ENCODE measurements at regions not wholly inside any gene's neighbourhood (a gene's known extent, or its start where the extent isn't known, plus 50 kb on each side); places are given as distances from the start of the nearest gene placed in this dataset.
"Not testable (repeated sequence)": the region's sequence is repeated elsewhere in the genome, so short reads cannot be mapped to it uniquely, and the experiment has no call there.

GRCh38 chr5:21424907-21425306, 1428.2 kb downstream of the CDH12 start:
- no peaks in the 10 kb centered on the region for H3K4me1 Mint-ChIP-seq (ENCODE audit: low read depth)
- intact Hi-C loops (cut with micrococcal nuclease), result no loop called here
- no peak overlapping the region for H3K4me3 Mint-ChIP-seq
- H3K36me3 Mint-ChIP-seq (ENCODE audit: low read depth), result no peaks in the 10 kb centered on the region
- no peaks in the 10 kb centered on the region for H3K27me3 Mint-ChIP-seq
- no peak overlapping the region for H3K27ac Mint-ChIP-seq
- H3K9me3 Mint-ChIP-seq, result no peaks in the 10 kb centered on the region

- Mint-ChIP-seq H3K27ac (no peak overlapping the region), H3K4me1 (ENCODE audit: low read depth) (no peaks in the 10 kb centered on the region)
- intact Hi-C loops (cut with micrococcal nuclease), result no loop called here
Observed at GRCh38 chr5:21419383-21419782, 1431.4 kb upstream of the CDH18 start.

GRCh38 chr5:21402089-21402488, 1414.1 kb upstream of the CDH18 start:
- H3K27me3 Mint-ChIP-seq; H3K4me3 Mint-ChIP-seq; H3K36me3 Mint-ChIP-seq (ENCODE audit: low read depth); H3K4me1 Mint-ChIP-seq (ENCODE audit: low read depth); intact Hi-C loops (cut with micrococcal nuclease); H3K27ac Mint-ChIP-seq: not testable (repeated sequence)
- H3K9me3 Mint-ChIP-seq, result peaks cover 18% of the 10 kb centered on the region

More at GRCh38 chr5:21419383-21419782, 1431.4 kb upstream of the CDH18 start:
- Mint-ChIP-seq H3K9me3 (no peaks in the 10 kb centered on the region), H3K27me3 (no peaks in the 10 kb centered on the region), H3K36me3 (ENCODE audit: low read depth) (no peaks in the 10 kb centered on the region), H3K4me3 (no peak overlapping the region)

GRCh38 chr5:21398511-21398910, 1410.5 kb upstream of the CDH18 start:
- intact Hi-C loops (cut with micrococcal nuclease), result no loop called here
- no peaks in the 10 kb centered on the region for H3K27me3 Mint-ChIP-seq
- no peaks in the 10 kb centered on the region for H3K4me1 Mint-ChIP-seq (ENCODE audit: low read depth)
- peaks cover 14% of the 10 kb centered on the region for H3K9me3 Mint-ChIP-seq
- no peaks in the 10 kb centered on the region for H3K36me3 Mint-ChIP-seq (ENCODE audit: low read depth)
- no peak overlapping the region for H3K4me3 Mint-ChIP-seq
- no peak overlapping the region for H3K27ac Mint-ChIP-seq

- H3K4me1 Mint-ChIP-seq (ENCODE audit: low read depth), result no peaks in the 10 kb centered on the region
- H3K4me3 Mint-ChIP-seq, result no peak overlapping the region
- intact Hi-C loops (cut with micrococcal nuclease), result no loop called here
- H3K36me3 Mint-ChIP-seq (ENCODE audit: low read depth), result no peaks in the 10 kb centered on the region
- H3K27me3 Mint-ChIP-seq, result no peaks in the 10 kb centered on the region
- peaks cover 16% of the 10 kb centered on the region for H3K9me3 Mint-ChIP-seq
- no peak overlapping the region for H3K27ac Mint-ChIP-seq
Observed at GRCh38 chr5:21397693-21398092, 1409.7 kb upstream of the CDH18 start.

- intact Hi-C loops (cut with micrococcal nuclease), result no loop called here
- H3K4me3 Mint-ChIP-seq, result no peak overlapping the region
Observed at GRCh38 chr5:21391506-21391905, 1403.5 kb upstream of the CDH18 start.

GRCh38 chr5:21360754-21361153, 1372.8 kb upstream of the CDH18 start:
- intact Hi-C loops (cut with micrococcal nuclease); H3K4me3 Mint-ChIP-seq; H3K9me3 Mint-ChIP-seq; H3K4me1 Mint-ChIP-seq (ENCODE audit: low read depth); H3K36me3 Mint-ChIP-seq (ENCODE audit: low read depth); H3K27me3 Mint-ChIP-seq; H3K27ac Mint-ChIP-seq: not testable (repeated sequence)

More at GRCh38 chr5:21391506-21391905, 1403.5 kb upstream of the CDH18 start:
- peaks cover 27% of the 10 kb centered on the region for H3K9me3 Mint-ChIP-seq
- no peaks in the 10 kb centered on the region for H3K36me3 Mint-ChIP-seq (ENCODE audit: low read depth)
- no peaks in the 10 kb centered on the region for H3K4me1 Mint-ChIP-seq (ENCODE audit: low read depth)
- no peak overlapping the region for H3K27ac Mint-ChIP-seq
- H3K27me3 Mint-ChIP-seq, result no peaks in the 10 kb centered on the region

GRCh38 chr5:21341948-21342261, 1353.9 kb upstream of the CDH18 start:
- H3K4me3 Mint-ChIP-seq, result peak overlapping the region; percentile 7
- H3K27me3 Mint-ChIP-seq; H3K27ac Mint-ChIP-seq; H3K4me1 Mint-ChIP-seq (ENCODE audit: low read depth); H3K9me3 Mint-ChIP-seq; H3K36me3 Mint-ChIP-seq (ENCODE audit: low read depth); intact Hi-C loops (cut with micrococcal nuclease): not testable (repeated sequence)

- not testable (repeated sequence) for H3K27ac Mint-ChIP-seq; H3K4me1 Mint-ChIP-seq (ENCODE audit: low read depth); H3K36me3 Mint-ChIP-seq (ENCODE audit: low read depth)
Observed at GRCh38 chr5:21341203-21341947, 1353.4 kb upstream of the CDH18 start.

GRCh38 chr5:21340233-21340632, 1352.2 kb upstream of the CDH18 start:
- H3K27me3 Mint-ChIP-seq; H3K9me3 Mint-ChIP-seq; H3K4me1 Mint-ChIP-seq (ENCODE audit: low read depth); intact Hi-C loops (cut with micrococcal nuclease); H3K27ac Mint-ChIP-seq; H3K4me3 Mint-ChIP-seq; H3K36me3 Mint-ChIP-seq (ENCODE audit: low read depth): not testable (repeated sequence)

More at GRCh38 chr5:21341203-21341947, 1353.4 kb upstream of the CDH18 start:
- H3K4me3 Mint-ChIP-seq; H3K9me3 Mint-ChIP-seq; intact Hi-C loops (cut with micrococcal nuclease); H3K27me3 Mint-ChIP-seq: not testable (repeated sequence)

- H3K27ac Mint-ChIP-seq; H3K4me1 Mint-ChIP-seq (ENCODE audit: low read depth); intact Hi-C loops (cut with micrococcal nuclease); H3K9me3 Mint-ChIP-seq; H3K36me3 Mint-ChIP-seq (ENCODE audit: low read depth); H3K4me3 Mint-ChIP-seq; H3K27me3 Mint-ChIP-seq: not testable (repeated sequence)
Observed at GRCh38 chr5:21336478-21336877, 1348.5 kb upstream of the CDH18 start.

- H3K27me3 Mint-ChIP-seq; intact Hi-C loops (cut with micrococcal nuclease); H3K36me3 Mint-ChIP-seq (ENCODE audit: low read depth); H3K9me3 Mint-ChIP-seq; H3K27ac Mint-ChIP-seq; H3K4me3 Mint-ChIP-seq; H3K4me1 Mint-ChIP-seq (ENCODE audit: low read depth): not testable (repeated sequence)
Observed at GRCh38 chr5:21315376-21315775, 1327.4 kb upstream of the CDH18 start.

GRCh38 chr5:21301205-21301604, 1313.2 kb upstream of the CDH18 start:
- H3K27ac Mint-ChIP-seq; H3K9me3 Mint-ChIP-seq; H3K4me1 Mint-ChIP-seq (ENCODE audit: low read depth); intact Hi-C loops (cut with micrococcal nuclease); H3K27me3 Mint-ChIP-seq; H3K36me3 Mint-ChIP-seq (ENCODE audit: low read depth); H3K4me3 Mint-ChIP-seq: not testable (repeated sequence)

GRCh38 chr5:21274361-21274760, 1286.4 kb upstream of the CDH18 start:
- H3K4me3 Mint-ChIP-seq; H3K27me3 Mint-ChIP-seq; intact Hi-C loops (cut with micrococcal nuclease); H3K4me1 Mint-ChIP-seq (ENCODE audit: low read depth); H3K27ac Mint-ChIP-seq; H3K36me3 Mint-ChIP-seq (ENCODE audit: low read depth); H3K9me3 Mint-ChIP-seq: not testable (repeated sequence)

- Mint-ChIP-seq H3K4me3 (no peak overlapping the region), H3K27ac (no peak overlapping the region), H3K36me3 (ENCODE audit: low read depth) (no peaks in the 10 kb centered on the region), H3K4me1 (ENCODE audit: low read depth) (no peaks in the 10 kb centered on the region), H3K9me3 (peaks cover 11% of the 10 kb centered on the region), H3K27me3 (no peaks in the 10 kb centered on the region)
- intact Hi-C loops (cut with micrococcal nuclease), result no loop called here
Observed at GRCh38 chr5:21263361-21263760, 1275.4 kb upstream of the CDH18 start.

All from dendritic cell treated with granulocyte-macrophage colony-stimulating factor and Interleukin-4, amounts not matched to agents 40 ng/mL and 50 ng/mL, for 4 days (primary cell).